HepG2 (cell line): ENCODE measurements at regions not wholly inside any gene's neighbourhood (a gene's known extent, or its start where the extent isn't known, plus 50 kb on each side); places are given as distances from the start of the nearest gene placed in this dataset.

Source experiments
- ATAC-seq: fragments of 200-7000 bp; cut with Tn5 transposase; 3 replicates; pipeline ENCODE4 v1.9.1; 2020; ENCODE audit warnings: mild to moderate bottlenecking, moderate library complexity
- BruUV-seq: library from RNA; stranded (reverse); fragments of 400-500 nt; replicated peaks from 2 replicates; lab custom pipeline; 2021; lab: Mats Ljungman, UMichigan
- CTCF ChIA-PET: fragments of 300-600 bp; formaldehyde crosslinking; extraction: SDS; loops from one replicate; lab custom pipeline; 2021; ENCODE audit warnings: low total read pairs, inconsistent platforms, low intra/inter-chr PET ratio; lab: Yijun Ruan, JAX
- POLR2A ChIA-PET: fragments of 350-600 bp; sonication (Branson Sonifier 250); formaldehyde crosslinking; loops from one replicate; lab custom pipeline; 2020; ENCODE audit warnings: antibody characterized with exemption, inconsistent platforms; lab: Yijun Ruan, JAX
- DNase-seq: peaks from one replicate; pipeline ENCODE4 v3.0.0-alpha.2; 2015; ENCODE audit warnings: low spot score
- FAIRE-seq: peaks from 3 replicates; lab custom pipeline; 2011; peaks lifted over from hg19 to GRCh38; lab: Jason Lieb, UNC
- H2AFZ ChIP-seq: one replicate; pipeline ENCODE4 v1.6.1; 2011; ENCODE audit warnings: low read length, inconsistent platforms
- H3K27ac ChIP-seq: fragments of 300-600 bp; 3 replicates; pipeline ENCODE4 v1.8.0; 2011; ENCODE audit warnings: mixed run types, mild to moderate bottlenecking, mixed read lengths, low read length, inconsistent platforms; ENCODE audit not compliant: insufficient read depth; ENCODE audit errors: extremely low read length
- H3K27me3 ChIP-seq, 2 experiments: fragments of 200-600 bp in 1 of 2; 2 replicates in 1 of 2; 3 replicates in 1 of 2; pipeline versions ENCODE4 v1.6.0 to v1.8.0; 2011; ENCODE audit warnings: low read length in 2 of 2, mild to moderate bottlenecking in 2 of 2, moderate library complexity in 2 of 2, inconsistent platforms in 1 of 2; ENCODE audit not compliant: insufficient read depth in 2 of 2, control insufficient read depth in 1 of 2
- H3K36me3 ChIP-seq, 2 experiments: fragments of 200-600 bp in 1 of 2; replicated peaks in 1 of 2; 2 replicates in 1 of 2; 3 replicates in 1 of 2; pipeline versions ENCODE4 v1.5.1 to v1.8.0; 2011; ENCODE audit warnings: low read length in 2 of 2, inconsistent platforms in 1 of 2; ENCODE audit not compliant: insufficient read depth in 2 of 2, control insufficient read depth in 1 of 2
- H3K4me1 ChIP-seq: 2 replicates; pipeline ENCODE4 v1.5.1; 2012; ENCODE audit warnings: low read length, inconsistent platforms; ENCODE audit not compliant: insufficient read depth
- H3K4me2 ChIP-seq: 2 replicates; pipeline ENCODE4 v1.6.0; 2011; ENCODE audit warnings: low read depth, low read length, inconsistent platforms
- H3K4me3 ChIP-seq, 3 experiments: fragments of 200-600 bp in 1 of 3; sonication (generic), shearing (Covaris generic) in 1 of 3; replicated peaks in 1 of 3; 2 replicates each; pipeline ENCODE4 v1.5.1; 2011 to 2016; ENCODE audit warnings: low read length in 3 of 3, inconsistent platforms in 2 of 3, low read depth in 2 of 3, mild to moderate bottlenecking in 2 of 3, control low read depth in 1 of 3, mixed read lengths in 1 of 3; ENCODE audit not compliant: insufficient read depth in 1 of 3
- H3K79me2 ChIP-seq: one replicate; pipeline ENCODE4 v1.6.1; 2011; ENCODE audit warnings: low read length, inconsistent platforms; ENCODE audit not compliant: insufficient read depth
- H3K9ac ChIP-seq: 2 replicates; pipeline ENCODE4 v1.6.0; 2011; ENCODE audit warnings: mild to moderate bottlenecking, low read depth, low read length, inconsistent platforms; ENCODE audit not compliant: insufficient read depth
- H3K9me3 ChIP-seq: 2 replicates; pipeline ENCODE4 v1.5.1; 2012; ENCODE audit warnings: mild to moderate bottlenecking, low read length
- H4K20me1 ChIP-seq: 2 replicates; pipeline ENCODE4 v1.6.0; 2011; ENCODE audit warnings: inconsistent platforms, mild to moderate bottlenecking, low read length, moderate library complexity; ENCODE audit not compliant: insufficient read depth
- ATF4 ChIP-seq, 2 experiments: fragments of 450-650 bp in 1 of 2; sonication (generic) in 1 of 2; formaldehyde crosslinking; IDR thresholded peaks; 2 replicates each; pipeline versions ENCODE4 v1.5.0 to v1.8.0; 2020 to 2022; ENCODE audit warnings: mild to moderate bottlenecking in 1 of 2, missing genetic modification reagents in 1 of 2
- GABPB1 ChIP-seq: IDR thresholded peaks from 2 replicates; pipeline ENCODE4 v1.6.1; 2016; ENCODE audit warnings: mild to moderate bottlenecking, missing genetic modification reagents, moderate library complexity, missing compliant biosample characterization
- GZF1 ChIP-seq: sonication (generic); formaldehyde crosslinking; IDR thresholded peaks from 2 replicates; pipeline ENCODE4 v1.5.1; 2020; ENCODE audit warnings: mild to moderate bottlenecking, missing genetic modification reagents
- HINFP ChIP-seq: sonication (generic); formaldehyde crosslinking; IDR thresholded peaks from 2 replicates; pipeline ENCODE4 v1.4.0; 2020; ENCODE audit warnings: low read depth, mild to moderate bottlenecking, missing genetic modification reagents
- KAT8 ChIP-seq: IDR thresholded peaks from 2 replicates; pipeline ENCODE4 v1.6.1; 2016; ENCODE audit warnings: missing genetic modification reagents, missing compliant biosample characterization
- MLLT10 ChIP-seq: sonication (generic); formaldehyde crosslinking; IDR thresholded peaks from 2 replicates; pipeline ENCODE4 v1.4.0; 2020; ENCODE audit warnings: missing genetic modification reagents
- NFE2 ChIP-seq: sonication (generic); formaldehyde crosslinking; IDR thresholded peaks from 2 replicates; pipeline ENCODE4 v1.4.0; 2020; ENCODE audit warnings: missing genetic modification reagents
- TFDP1 ChIP-seq: IDR thresholded peaks from 2 replicates; pipeline ENCODE4 v1.6.1; 2016; ENCODE audit warnings: missing compliant biosample characterization, missing genetic modification reagents, borderline replicate concordance
- TOPORS ChIP-seq: sonication (generic); formaldehyde crosslinking; IDR thresholded peaks from 2 replicates; pipeline ENCODE4 v1.8.0; 2023; ENCODE audit warnings: mild to moderate bottlenecking, missing genetic modification reagents
- ZNF180 ChIP-seq: sonication (generic); formaldehyde crosslinking; IDR thresholded peaks from 2 replicates; pipeline ENCODE4 v1.4.0; 2020; ENCODE audit warnings: low read depth, missing genetic modification reagents, borderline replicate concordance
- ZNF3 ChIP-seq: IDR thresholded peaks from 2 replicates; pipeline ENCODE4 v1.7.0; 2017; ENCODE audit warnings: inconsistent platforms
- ZNF609 ChIP-seq: sonication (generic); formaldehyde crosslinking; IDR thresholded peaks from 2 replicates; pipeline ENCODE4 v1.4.0; 2020; ENCODE audit warnings: mild to moderate bottlenecking, missing genetic modification reagents, borderline replicate concordance
- ZNF883 ChIP-seq: sonication (generic); formaldehyde crosslinking; IDR thresholded peaks from 2 replicates; pipeline ENCODE4 v1.5.1; 2020; ENCODE audit warnings: mild to moderate bottlenecking, missing genetic modification reagents; ENCODE audit errors: not compliant biosample characterization
- WGBS: methylation state at CpG from one replicate; pipeline ENCODE4 v1.1.6; 2017; ENCODE audit warnings: low lambda C conversion rate; 5-methylcytosine and 5-hydroxymethylcytosine counted together
- in situ Hi-C: cut with HindIII; loops from 2 replicates; pipeline ENCODE4 v1.10.0; 2017; ENCODE audit warnings: low pct_unique_long_range_greater_than_20kb; ENCODE audit not compliant: extremely low pct_ligation_motif_present
- intact Hi-C: fragments of 100-400 bp; cut with micrococcal nuclease; formaldehyde crosslinking; loops from one replicate; pipeline ENCODE4 v1.10.0; 2022; ENCODE audit not compliant: unreplicated experiment

GRCh38 chr2:208847651-208848050 lies 441.1 kb downstream of the PTH2R start (continued):
- no peak for TF ChIP-seq TFDP1

- ATAC-seq, result no peak
- H3K79me2 ChIP-seq, result no peaks in the 10 kb centered on the region
- intact Hi-C loops, result no loop called here
- no peaks in the 10 kb centered on the region for H3K27me3 ChIP-seq
- TF ChIP-seq KAT8 (CRISPR knock-in tag) (no peak), GABPB1 (CRISPR knock-in tag) (no peak), HINFP (CRISPR knock-in tag) (no peak), GZF1 (CRISPR knock-in tag) (no peak), TOPORS (CRISPR knock-in tag) (no peak), ZNF883 (no peak), MLLT10 (no peak), ZNF609 (CRISPR knock-in tag) (no peak), ZNF3 (CRISPR knock-in tag) (no peak), ZNF180 (CRISPR knock-in tag) (no peak), NFE2 (CRISPR knock-in tag) (no peak), ATF4 (CRISPR knock-in tag; IDR thresholded peaks at IDR 0.05) (no peak)
- no peak overlapping the region for H3K9ac ChIP-seq
- peaks cover 56% of the 10 kb centered on the region; the same call in 1 of the 2 replicates for H3K9me3 ChIP-seq
- H3K4me3 ChIP-seq, result no peak overlapping the region
- H3K4me2 ChIP-seq, result no peak overlapping the region
- in situ Hi-C loops, result no loop called here
- DNase-seq, result no peak
- WGBS, result 19% methylated on average over 6 of the region's 6 CpGs
- no peak for FAIRE-seq
- no peaks in the 10 kb centered on the region for H3K4me1 ChIP-seq
- ChIA-PET POLR2A (no interaction called here), CTCF (no interaction called here)
- H2AFZ ChIP-seq, result no peak overlapping the region
- no TSS peak for BruUV-seq
- H3K36me3 ChIP-seq, result no peaks in the 10 kb centered on the region
- no peaks in the 10 kb centered on the region for H4K20me1 ChIP-seq
- H3K27ac ChIP-seq, result no peak overlapping the region
These were observed 448.1 kb downstream of the PTH2R start for GRCh38 chr2:208854717-208855116.
